Calu3 (cell line): ENCODE measurements at regions not wholly inside any gene's neighbourhood (a gene's known extent, or its start where the extent isn't known, plus 50 kb on each side); places are given as distances from the start of the nearest gene placed in this dataset.

Experiments
- BruUV-seq: library from RNA; stranded (reverse); fragments of 400-500 nt; replicated peaks from 2 replicates; lab custom pipeline; 2021; lab: Mats Ljungman, UMichigan
- CTCF ChIA-PET: fragments of 300-600 bp; sonication (Branson Sonifier 250); formaldehyde crosslinking; loops from one replicate; lab custom pipeline; 2022; ENCODE audit warnings: antibody characterized with exemption; lab: Charles Lee
- DNase-seq: peaks from one replicate; pipeline ENCODE4 v3.0.0; 2022
- H3K27ac Mint-ChIP-seq: one replicate; pipeline ENCODE4 v1.8.0; 2022; ENCODE audit warnings: mixed read lengths; ENCODE audit not compliant: unreplicated experiment
- H3K27me3 Mint-ChIP-seq: one replicate; pipeline ENCODE4 v1.8.0; 2022; ENCODE audit warnings: mixed read lengths; ENCODE audit not compliant: unreplicated experiment
- H3K36me3 Mint-ChIP-seq: one replicate; pipeline ENCODE4 v1.8.0; 2022; ENCODE audit warnings: mild to moderate bottlenecking, moderate library complexity, mixed read lengths; ENCODE audit not compliant: insufficient read depth, unreplicated experiment
- H3K4me1 Mint-ChIP-seq: one replicate; pipeline ENCODE4 v1.8.0; 2022; ENCODE audit warnings: mild to moderate bottlenecking, low read depth, mixed read lengths; ENCODE audit not compliant: unreplicated experiment
- H3K4me3 Mint-ChIP-seq: one replicate; pipeline ENCODE4 v1.8.0; 2022; ENCODE audit warnings: mild to moderate bottlenecking, low read depth, moderate library complexity, mixed read lengths; ENCODE audit not compliant: unreplicated experiment
- H3K9me3 Mint-ChIP-seq: one replicate; pipeline ENCODE4 v1.8.0; 2022; ENCODE audit warnings: low read depth, mixed read lengths; ENCODE audit not compliant: unreplicated experiment
- intact Hi-C: fragments of 100-400 bp; cut with micrococcal nuclease; formaldehyde crosslinking; loops from one replicate; pipeline ENCODE4 v1.10.0; 2022; ENCODE audit not compliant: unreplicated experiment
- TF ChIP-seq, protein P1 (sequence below): fragments of 200-600 bp; IDR thresholded peaks from one replicate; pipeline ENCODE4 v1.8.0; 2022; ENCODE audit warnings: antibody characterized with exemption; ENCODE audit not compliant: unreplicated experiment

GRCh38 chr12:108043750-108044533, 85.1 kb upstream of the WSCD2 start:
- no peaks in the 10 kb centered on the region for H3K36me3 Mint-ChIP-seq
- no TSS peak for BruUV-seq
- TF ChIP-seq, protein P1, sequence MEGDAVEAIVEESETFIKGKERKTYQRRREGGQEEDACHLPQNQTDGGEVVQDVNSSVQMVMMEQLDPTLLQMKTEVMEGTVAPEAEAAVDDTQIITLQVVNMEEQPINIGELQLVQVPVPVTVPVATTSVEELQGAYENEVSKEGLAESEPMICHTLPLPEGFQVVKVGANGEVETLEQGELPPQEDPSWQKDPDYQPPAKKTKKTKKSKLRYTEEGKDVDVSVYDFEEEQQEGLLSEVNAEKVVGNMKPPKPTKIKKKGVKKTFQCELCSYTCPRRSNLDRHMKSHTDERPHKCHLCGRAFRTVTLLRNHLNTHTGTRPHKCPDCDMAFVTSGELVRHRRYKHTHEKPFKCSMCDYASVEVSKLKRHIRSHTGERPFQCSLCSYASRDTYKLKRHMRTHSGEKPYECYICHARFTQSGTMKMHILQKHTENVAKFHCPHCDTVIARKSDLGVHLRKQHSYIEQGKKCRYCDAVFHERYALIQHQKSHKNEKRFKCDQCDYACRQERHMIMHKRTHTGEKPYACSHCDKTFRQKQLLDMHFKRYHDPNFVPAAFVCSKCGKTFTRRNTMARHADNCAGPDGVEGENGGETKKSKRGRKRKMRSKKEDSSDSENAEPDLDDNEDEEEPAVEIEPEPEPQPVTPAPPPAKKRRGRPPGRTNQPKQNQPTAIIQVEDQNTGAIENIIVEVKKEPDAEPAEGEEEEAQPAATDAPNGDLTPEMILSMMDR: no peak
- H3K27ac Mint-ChIP-seq: no peak overlapping the region
- DNase-seq: no peak
- H3K4me3 Mint-ChIP-seq: no peak overlapping the region
- H3K4me1 Mint-ChIP-seq: no peaks in the 10 kb centered on the region
- CTCF ChIA-PET: no interaction called here
- intact Hi-C loops: no loop called here
- H3K27me3 Mint-ChIP-seq: peaks cover 61% of the 10 kb centered on the region
- H3K9me3 Mint-ChIP-seq: no peaks in the 10 kb centered on the region

DNA sequence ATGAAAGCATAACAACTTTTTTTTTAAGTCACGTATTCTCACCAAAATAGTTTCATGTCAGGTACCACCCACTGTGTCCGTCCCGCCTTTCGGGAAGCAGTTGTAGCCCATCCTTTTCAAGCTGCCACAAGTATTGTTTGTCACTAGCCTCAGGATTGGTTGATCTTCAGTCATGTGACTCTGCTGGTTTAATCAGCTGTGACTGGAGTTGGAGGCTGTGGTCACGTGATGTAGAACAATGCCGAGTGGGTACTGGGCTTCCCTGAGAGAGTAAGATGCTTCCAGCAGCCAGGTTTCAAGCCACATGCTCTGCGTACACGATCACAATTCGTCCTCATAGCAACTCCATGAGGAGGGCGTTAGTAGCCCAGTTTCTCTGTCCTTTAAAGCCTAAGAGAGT, 83.0 kb upstream of the WSCD2 start:
- TF ChIP-seq, protein P1: no peak
- Mint-ChIP-seq H3K36me3 (no peaks in the 10 kb centered on the region), H3K4me1 (no peaks in the 10 kb centered on the region), H3K4me3 (no peak overlapping the region), H3K9me3 (no peaks in the 10 kb centered on the region), H3K27me3 (peaks cover 55% of the 10 kb centered on the region), H3K27ac (no peak overlapping the region)
- no peak for DNase-seq
- intact Hi-C loops: no loop called here
- CTCF ChIA-PET: no interaction called here
- BruUV-seq: no TSS peak

- TF ChIP-seq, protein P1: no peak
- Mint-ChIP-seq H3K27me3 (peaks cover 57% of the 10 kb centered on the region), H3K9me3 (no peaks in the 10 kb centered on the region), H3K27ac (no peak overlapping the region), H3K36me3 (no peaks in the 10 kb centered on the region), H3K4me1 (no peaks in the 10 kb centered on the region), H3K4me3 (no peak overlapping the region)
- no TSS peak for BruUV-seq
- CTCF ChIA-PET: no interaction called here
- intact Hi-C loops: no loop called here
- no peak for DNase-seq
These were observed 82.4 kb upstream of the WSCD2 start for GRCh38 chr12:108046650-108047049.

- no peak for DNase-seq
- Mint-ChIP-seq H3K36me3 (no peaks in the 10 kb centered on the region), H3K4me3 (no peak overlapping the region), H3K27me3 (peaks cover 62% of the 10 kb centered on the region), H3K27ac (no peak overlapping the region), H3K9me3 (no peaks in the 10 kb centered on the region), H3K4me1 (no peaks in the 10 kb centered on the region)
- CTCF ChIA-PET: no interaction called here
- BruUV-seq: no TSS peak
- intact Hi-C loops: no loop called here
- TF ChIP-seq, protein P1: no peak
These were observed 82.0 kb upstream of the WSCD2 start for GRCh38 chr12:108047071-108047550.
